ENCODE measurements at regions not wholly inside any gene's neighbourhood (a gene's known extent, or its start where the extent isn't known, plus 50 kb on each side); places are given as distances from the start of the nearest gene placed in this dataset.

DNA sequence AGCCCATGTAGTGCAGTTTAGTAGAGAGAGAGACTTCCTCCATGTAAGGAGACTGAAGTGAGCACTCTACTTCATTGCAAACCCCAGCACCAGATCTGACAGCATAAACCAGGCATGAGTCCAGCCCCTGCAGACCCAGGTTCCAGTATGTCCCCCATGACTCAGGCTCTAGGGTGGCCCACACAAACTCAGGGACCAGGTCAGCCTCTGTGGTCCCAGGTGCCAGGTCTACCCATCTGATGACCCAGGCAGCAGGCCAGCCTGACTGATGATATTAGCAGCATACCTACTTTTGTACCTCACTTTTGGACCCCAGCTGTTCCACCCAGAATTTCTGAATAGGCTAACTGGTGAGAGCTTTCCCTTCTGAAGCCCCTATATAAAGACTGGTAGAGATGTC is 647.8 kb downstream of the ANXA1 start:
- H3K4me3 ChIP-seq (ENCODE audit: low read depth, low read length): no peak overlapping the region
- DNase-seq (ENCODE audit: low read depth): no peak
- no peak for TF ChIP-seq CTCF (conservative IDR thresholded peaks at IDR 0.05; ENCODE audit: low read depth, low read length)

GRCh38 chr9:73805111-73805510 is 653.4 kb downstream of the ANXA1 start:
- peak; percentile 77 for DNase-seq (ENCODE audit: low read depth)
- no peak overlapping the region for H3K4me3 ChIP-seq (ENCODE audit: low read depth, low read length)
- TF ChIP-seq CTCF (conservative IDR thresholded peaks at IDR 0.05; ENCODE audit: low read depth, low read length): no peak

- DNase-seq (ENCODE audit: low read depth): peak; percentile 45
- no peak overlapping the region for H3K4me3 ChIP-seq (ENCODE audit: low read depth, low read length)
- no peak for TF ChIP-seq CTCF (conservative IDR thresholded peaks at IDR 0.05; ENCODE audit: low read depth, low read length)
These were observed 654.3 kb downstream of the ANXA1 start for GRCh38 chr9:73805853-73806458.

DNA sequence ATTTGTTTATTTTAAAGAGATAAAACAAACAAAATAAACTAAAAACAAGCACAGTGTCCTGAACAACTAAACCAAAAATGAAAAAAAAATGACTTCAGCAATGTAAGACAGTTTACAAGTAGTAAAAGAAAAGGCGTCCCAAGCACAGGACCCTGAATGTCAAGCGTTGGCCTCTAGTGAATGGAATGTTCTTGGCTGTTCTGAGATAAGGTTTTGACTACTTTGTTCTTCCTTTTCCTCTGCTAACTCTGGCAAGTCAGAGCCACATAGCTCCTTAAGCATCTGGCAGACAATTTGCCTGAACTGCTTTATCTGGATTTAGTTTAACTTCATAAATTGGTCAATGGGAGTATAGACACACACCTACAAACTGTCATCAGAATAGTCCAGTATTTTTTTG is 655.2 kb downstream of the ANXA1 start:
- no peak for TF ChIP-seq CTCF (conservative IDR thresholded peaks at IDR 0.05; ENCODE audit: low read depth, low read length)
- no peak overlapping the region for H3K4me3 ChIP-seq (ENCODE audit: low read depth, low read length)
- DNase-seq (ENCODE audit: low read depth): peak; percentile 80

DNA sequence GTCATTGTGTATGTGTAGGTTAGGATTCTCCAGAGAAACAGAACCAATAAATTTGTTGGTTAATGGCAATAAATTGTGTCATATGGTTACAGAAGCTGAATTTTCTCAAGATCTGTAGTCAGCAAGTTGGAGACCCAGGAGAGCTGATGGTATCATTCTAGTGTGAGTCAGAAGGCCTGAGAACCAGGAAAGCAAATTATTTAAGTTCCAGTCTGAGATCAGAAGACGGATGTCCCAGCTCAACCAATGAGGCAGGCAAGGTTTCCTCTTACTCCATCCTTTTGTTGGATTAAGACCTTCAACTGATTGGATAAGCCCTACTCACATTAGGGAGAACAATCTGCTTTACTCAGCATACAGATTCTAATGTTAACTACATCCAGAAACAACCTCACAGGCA is 656.3 kb downstream of the ANXA1 start:
- TF ChIP-seq CTCF (conservative IDR thresholded peaks at IDR 0.05; ENCODE audit: low read depth, low read length): no peak
- DNase-seq (ENCODE audit: low read depth): peak; percentile 58
- H3K4me3 ChIP-seq (ENCODE audit: low read depth, low read length): no peak overlapping the region

- no peak overlapping the region for H3K4me3 ChIP-seq (ENCODE audit: low read depth, low read length)
- DNase-seq (ENCODE audit: low read depth): peak; percentile 97
- no peak for TF ChIP-seq CTCF (conservative IDR thresholded peaks at IDR 0.05; ENCODE audit: low read depth, low read length)
These were observed 659.0 kb downstream of the ANXA1 start for GRCh38 chr9:73810585-73811215.

GRCh38 chr9:73813546-73813945 is 661.9 kb downstream of the ANXA1 start:
- TF ChIP-seq CTCF (conservative IDR thresholded peaks at IDR 0.05; ENCODE audit: low read depth, low read length): no peak
- no peak overlapping the region for H3K4me3 ChIP-seq (ENCODE audit: low read depth, low read length)
- no peak for DNase-seq (ENCODE audit: low read depth)
